ENCODE measurements at regions not wholly inside any gene's neighbourhood (a gene's known extent, or its start where the extent isn't known, plus 50 kb on each side); places are given as distances from the start of the nearest gene placed in this dataset.
"Not testable (repeated sequence)": the region's sequence is repeated elsewhere in the genome, so short reads cannot be mapped to it uniquely, and the experiment has no call there.

DNA sequence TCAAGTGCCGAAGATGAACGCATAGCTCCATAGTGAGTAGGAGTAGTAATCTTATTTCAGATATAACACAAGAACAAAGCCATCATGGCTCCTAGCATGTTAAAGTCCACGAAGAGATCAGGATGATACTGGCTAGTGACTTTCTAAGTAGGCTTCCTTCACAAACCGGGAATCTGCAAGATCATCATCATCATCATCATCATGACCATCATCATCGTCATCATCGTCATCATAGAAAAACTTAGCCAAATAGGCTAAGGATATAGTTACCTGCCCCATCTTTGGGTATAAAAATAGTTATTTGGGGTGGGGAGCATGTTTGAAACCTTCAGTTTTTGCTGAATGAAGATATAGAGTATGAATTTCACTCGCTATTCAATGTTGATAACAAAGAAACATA, 57.9 kb downstream of the PYDC2 start:
- no peak for DNase-seq

DNA sequence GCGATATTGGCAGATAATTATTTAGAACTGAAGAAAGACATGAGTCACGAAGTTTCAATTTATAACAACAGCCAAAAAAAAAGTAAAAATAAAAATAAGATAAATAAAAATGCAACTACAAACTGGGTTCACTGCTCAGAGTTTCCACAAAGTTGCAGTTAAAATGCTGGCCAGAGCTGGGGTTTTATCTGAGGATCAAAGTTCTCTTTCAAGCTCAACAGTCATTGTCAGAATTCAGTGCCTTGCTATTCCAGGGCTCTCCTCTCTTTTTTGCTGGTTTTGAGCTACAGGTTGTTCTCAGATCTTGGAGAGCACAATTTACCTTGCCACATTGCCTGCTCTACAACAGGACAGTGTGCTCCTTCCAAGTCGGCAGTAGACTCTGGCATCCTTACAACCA, 60.1 kb downstream of the PYDC2 start:
- no peak for DNase-seq

DNA sequence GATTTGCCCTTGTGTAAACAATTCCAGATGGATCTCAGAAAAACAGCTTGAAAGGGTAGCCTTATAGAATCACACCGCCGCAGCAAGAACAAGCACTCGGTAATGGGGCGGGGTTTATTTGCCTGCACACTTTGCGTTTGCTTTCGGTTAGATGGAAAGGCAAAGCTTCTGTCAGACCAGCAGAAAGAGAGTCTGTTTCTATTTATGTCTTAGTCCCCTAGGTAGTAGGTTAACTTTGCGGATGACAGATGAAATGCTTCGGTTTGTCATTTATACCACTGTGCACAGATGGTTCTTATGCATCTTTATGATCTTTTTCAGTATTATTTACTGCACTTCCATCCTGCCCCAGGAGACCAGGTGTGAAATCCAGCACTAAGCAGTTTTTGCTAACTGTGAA, 62.2 kb downstream of the PYDC2 start:
- DNase-seq: peak; percentile 1

DNA sequence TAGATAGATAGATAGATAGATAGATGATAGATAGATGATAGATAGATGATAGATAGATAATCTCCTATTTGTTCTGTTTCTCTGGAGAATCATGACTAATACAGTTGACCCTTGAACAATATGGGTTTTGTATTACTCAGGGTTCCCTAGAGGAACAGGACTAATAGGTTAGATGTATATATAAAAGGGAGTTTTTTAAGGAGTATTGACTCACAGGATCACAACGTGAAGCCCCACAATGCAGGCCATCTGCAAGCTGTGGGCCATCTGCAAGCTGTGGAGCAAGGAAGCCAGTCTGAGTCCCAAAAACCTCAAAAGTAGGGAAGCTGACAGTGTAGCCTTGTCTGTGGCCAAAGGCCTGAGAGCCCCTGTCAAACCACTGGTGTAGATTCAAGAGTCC, 67.6 kb downstream of the PYDC2 start:
- peak; percentile 26 for DNase-seq

DNA sequence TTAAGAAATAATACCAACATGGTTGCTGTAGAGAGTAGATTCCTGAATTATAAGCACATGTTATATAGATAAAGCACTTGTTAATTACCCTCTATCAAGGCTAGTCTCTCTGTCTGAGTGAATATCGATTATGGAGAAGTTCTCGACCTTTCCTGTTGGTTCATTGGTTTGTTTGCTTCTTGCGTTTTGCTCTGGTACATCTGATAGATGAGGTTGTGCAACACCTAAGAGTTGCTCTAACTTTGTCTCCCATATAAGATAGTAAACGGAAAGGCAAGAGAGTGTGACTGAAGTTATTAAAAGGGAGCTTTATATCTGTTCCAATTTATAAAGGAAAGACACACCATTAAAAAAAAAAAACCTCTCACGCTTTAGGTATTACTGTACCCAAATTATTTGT, 69.0 kb downstream of the PYDC2 start:
- DNase-seq: no peak

DNA sequence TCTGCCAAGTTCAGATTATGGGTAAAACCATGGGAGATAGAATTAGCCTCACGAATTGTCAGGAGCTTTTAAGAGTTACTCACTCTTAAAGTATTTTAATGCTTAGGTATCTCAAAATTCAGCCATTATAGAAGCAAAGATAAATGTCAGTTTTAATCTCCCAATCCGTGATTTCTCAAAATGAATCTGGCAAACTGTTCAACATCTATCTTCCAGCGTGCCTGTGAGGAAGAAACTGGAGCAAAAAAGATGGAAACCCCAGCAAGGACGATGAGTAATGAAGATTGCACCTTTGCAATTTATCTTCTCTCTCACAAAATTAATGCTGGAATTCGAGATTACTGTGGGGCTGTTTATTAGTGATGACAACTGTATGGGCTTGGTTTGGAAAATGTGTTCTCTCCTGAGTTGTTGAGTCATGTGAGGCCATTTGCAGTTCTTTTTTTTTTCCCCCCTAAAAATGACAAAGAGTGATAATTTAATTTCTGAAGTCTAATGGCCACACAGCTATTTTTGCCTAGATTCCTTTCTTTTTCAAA, 70.5 kb downstream of the PYDC2 start:
- peak; percentile 42 for DNase-seq

DNA sequence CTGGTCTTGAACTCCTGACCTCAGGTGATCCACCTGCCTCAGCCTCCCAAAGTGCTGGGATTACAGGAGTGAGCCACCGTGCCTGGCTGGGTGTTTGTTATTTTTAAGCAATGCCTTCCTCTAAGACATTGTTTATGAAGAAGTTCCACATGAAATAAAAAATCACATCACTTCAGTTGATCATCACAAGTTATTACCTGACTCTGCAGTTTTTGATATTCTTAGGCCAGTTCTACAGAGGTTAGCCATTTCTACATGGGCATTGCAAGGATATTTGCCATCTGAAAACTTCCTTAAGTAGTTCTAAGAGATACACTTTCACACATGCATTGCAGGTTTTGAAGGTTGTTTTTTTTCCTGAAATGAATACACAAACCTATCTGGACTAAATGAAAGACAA, 82.1 kb downstream of the PYDC2 start:
- no peak for DNase-seq

DNA sequence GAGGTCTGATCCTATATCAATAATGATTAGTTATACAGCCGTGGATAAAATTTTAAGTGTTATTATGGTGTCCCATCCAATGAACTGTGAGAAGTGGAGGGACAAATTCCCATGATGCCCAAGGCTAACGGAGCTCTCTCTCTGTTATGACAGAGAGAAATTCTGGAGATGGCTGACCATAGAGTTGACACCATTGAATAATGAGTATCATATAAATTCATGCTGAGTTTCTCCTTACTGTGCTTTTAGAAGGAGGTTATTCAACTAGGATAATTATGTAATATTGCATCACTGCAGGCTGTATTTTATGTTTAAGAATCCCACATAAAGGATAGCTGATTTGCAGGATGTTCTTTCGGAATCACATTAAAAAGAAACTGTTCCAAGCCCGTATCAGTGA, 82.9 kb downstream of the PYDC2 start:
- no peak for DNase-seq

DNA sequence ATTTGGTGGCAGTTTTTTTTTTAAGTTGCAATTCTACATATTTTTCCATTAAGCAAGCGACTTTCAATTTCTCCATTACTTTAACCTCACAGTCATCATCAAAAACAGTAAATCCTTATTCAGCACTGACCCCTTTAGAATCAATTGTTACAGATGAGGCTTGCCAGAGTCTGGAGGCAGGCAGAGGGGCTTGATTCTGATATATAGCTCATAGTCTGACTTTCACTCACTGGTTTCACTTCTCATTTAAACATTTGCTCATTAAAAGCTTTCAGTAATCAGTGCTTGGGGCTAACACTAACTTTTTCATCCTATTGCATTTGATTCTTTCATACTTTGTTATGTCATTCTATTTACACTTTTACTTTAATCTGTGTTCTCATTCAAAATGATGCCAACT, 88.4 kb downstream of the PYDC2 start:
- no peak for DNase-seq

DNA sequence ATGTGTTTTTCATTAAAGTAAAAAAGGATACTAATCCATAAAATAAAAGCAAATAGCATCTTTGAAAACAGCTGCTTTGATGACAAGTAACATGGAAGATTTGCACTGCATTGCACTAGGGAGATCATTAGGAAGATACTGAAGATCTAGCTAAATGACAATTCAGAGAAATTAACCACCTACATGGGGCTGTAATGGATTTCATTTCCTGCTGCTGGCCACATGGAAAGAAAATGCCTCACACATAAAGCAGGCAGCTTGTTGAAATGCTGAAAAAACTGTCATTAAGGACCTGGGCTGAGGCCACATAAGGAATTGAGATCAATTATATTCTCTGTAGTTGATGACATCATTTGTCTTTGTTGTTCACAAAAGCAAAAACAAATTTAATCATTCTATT, 94.1 kb downstream of the PYDC2 start:
- DNase-seq: no peak

DNA sequence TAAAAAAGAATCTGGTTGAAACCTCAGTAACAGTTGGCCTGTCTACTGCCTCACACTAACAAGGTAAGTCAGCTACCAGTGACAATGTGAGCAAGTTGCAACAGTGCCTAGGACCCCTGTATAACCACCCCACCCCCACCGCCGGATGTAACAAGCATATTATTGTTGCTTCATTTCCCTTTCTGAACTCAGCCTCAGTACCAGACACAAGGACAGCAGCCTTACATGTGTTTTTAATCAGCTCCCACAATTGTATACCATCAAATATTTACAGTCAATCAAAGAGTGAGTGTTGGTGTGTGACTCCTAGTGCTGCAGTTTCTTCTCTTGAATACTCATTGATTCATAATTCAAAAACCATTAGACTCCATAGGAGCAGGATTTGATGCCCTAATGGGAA, 96.4 kb downstream of the PYDC2 start:
- DNase-seq: peak; percentile 0

DNA sequence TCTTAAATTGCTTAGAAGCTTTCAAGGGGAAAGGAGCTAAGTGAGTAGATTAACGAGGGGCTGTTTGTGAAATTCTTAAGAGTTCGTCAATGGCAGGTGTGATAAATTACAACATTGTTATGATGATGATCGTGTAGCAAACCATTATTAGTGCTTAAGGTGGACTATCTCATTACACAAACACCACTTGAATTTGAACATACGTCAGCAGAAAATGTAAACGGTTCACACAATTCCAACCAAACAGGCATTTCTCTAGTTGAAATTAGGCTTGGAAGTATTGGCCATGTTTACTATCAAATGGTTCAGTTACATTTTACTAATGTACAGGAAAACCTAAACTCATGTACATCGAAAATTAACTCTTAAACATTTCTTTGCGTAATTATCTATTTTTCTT, 102.8 kb downstream of the PYDC2 start:
- DNase-seq: no peak

DNA sequence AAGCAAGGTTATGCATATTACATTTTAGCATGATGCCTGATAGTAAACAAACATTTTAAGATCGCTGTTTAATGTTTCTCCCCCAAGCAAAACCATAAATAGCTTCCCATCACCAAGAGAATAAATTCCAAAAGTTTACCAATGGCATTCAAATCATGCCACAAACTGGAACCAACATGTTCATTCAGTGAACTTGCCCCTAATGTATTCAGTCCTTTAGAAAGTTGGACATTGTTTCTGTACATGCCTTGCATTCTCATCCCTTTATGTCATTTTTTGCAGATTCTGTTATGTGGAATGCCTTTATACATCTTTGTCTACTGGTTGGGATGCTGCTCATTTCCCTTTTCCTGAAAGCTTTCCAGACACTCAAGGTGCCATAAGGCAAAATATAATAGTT, 105.5 kb downstream of the PYDC2 start:
- peak; percentile 42 for DNase-seq

DNA sequence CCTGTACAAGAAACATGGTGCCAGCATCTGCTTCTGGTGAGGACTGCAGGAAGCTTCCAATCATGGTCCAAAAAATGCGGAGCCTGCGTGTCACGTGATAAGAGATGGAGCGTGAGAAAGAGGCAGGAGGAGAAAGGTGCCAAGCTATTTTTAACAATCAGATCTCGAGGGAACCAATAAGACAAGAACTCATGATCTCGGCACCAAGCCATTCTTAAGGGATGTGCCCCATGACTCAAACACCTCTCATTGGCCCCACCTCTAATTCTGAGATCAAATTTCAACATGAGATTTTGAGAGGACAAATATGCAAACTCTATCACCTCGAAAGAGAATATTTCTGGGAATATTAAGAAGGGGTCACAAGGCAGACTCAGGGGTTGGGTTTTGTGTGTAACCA, 107.2 kb downstream of the PYDC2 start:
- no peak for DNase-seq

DNA sequence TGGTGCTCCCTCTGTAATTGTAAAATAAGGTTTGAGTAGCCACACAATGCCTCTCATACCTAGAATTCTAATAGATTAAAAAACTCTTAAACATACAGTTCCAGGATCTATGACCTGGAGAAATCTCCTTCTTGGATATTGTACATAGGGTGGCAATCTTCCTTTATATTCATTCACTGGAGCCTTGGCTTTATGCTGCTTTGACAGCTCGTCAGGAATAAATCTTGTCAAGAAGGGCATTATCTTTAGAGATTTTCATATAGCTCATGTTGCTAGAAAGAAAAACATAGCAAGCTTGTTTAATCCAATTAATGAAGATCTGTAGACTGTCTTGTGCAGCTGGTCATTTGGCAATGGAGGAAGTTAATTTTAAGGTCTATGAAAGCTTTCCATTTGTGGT, 131.1 kb downstream of the PYDC2 start:
- no peak for DNase-seq

DNA sequence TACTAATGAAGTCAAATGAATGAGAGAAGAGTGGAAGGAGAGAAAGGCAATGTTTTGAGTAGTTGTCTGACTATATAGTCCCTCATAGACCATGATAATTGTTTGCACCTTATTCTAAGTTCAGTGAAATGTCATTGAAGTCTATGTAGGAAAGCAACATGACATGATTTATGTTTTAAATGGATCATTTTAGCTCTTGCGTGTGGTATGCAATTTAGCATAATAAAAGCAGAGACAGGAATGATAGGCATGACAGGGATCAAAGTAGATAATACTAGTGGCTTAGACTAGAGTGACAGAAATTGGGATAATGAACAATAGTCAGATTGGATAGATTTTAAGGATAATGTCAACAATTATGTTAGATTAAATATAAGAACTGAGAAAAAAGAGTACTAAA, 132.5 kb downstream of the PYDC2 start:
- no peak for DNase-seq

DNA sequence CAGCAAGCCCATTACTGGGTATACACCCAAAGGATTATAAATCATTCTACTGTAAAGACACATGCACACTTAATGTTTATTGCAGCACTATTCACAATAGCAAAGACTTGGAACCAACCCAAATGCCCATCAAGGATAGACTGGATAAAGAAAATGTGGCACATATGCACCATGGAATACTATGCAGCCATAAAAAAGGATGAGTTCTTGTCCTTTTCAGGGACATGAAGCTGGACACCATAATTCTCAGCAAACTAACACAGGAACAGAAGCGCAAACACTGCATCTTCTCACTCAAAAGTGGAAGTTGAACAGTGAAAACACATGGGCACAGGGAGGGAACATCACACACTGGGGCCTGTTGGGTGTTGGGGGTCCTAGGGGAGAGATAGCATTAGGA, 154.5 kb downstream of the PYDC2 start:
- not testable (repeated sequence) for DNase-seq

DNA sequence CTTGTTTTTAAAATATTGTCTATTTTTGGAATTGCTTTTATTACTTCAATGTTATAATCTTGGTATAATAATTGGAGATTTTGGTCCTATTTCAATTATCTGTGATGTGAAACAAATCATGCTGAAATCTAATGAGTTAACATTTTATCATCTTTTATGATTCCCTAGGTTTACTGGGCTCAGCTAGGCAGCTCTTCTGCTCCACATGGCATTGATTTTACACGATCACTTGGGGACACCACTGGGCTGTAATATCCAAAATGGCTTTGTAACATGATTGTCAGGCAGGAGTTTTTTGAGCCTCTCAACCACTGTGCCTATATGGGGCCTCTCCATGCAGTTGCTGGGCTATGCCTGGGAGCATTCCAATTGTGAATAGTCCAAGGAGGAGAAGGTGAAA, 163.3 kb downstream of the PYDC2 start:
- no peak for DNase-seq

DNA sequence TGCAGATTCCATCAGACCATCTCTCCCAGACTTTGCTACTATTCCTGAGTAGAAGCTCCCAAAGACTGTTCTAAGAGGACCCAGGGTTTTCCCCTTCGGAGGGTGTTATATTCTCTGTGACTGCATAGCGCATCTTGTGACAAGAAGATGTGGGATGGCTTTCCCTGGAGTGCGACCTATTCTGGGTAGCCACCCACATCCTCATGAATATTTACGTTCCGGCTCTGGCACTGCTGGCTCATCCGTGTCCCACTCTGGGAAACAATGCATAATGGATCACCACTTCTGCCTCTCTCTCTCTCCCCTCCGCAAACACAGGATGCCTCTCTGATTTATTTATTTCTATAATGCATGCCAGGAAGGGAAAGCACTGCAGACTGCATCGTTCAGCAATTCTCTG, 166.1 kb downstream of the PYDC2 start:
- DNase-seq: no peak

DNA sequence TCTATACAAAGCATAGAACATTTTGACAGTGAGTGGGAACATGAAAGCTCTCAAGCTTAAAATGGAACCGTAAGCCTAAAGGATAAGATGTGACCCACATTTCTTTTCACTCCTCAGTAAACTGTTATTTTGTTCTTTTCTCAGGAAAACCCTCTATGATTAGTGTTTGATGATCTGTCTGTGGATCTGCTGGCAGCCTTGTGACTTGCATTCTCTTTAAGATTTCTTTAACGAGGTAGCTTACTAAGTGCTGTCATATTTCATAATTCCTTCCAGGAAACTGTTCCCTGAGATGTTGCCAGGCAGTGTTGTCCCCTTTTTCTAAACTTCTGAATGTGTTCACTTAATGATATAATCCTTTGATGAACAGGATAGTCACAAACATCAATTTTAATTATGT, 167.6 kb downstream of the PYDC2 start:
- DNase-seq: no peak

DNA sequence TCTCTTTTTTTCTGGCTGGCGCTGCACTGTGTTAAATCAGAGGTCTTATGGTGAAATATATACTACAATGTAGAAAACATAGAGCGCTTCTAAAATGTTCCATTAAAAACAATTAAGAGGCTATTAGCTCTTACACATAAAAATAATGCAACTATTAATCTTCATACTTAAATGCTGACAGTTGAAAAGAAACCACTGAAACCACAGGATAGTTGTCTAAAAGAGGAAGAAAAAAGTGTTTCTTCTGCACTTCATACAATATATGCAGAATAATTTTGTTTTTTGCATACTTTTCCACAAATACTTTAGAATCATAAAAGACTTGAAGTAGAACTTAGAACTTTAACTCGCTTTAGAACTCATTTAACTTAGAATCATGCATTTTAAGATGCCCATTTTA, 170.5 kb downstream of the PYDC2 start:
- DNase-seq: no peak

DNA sequence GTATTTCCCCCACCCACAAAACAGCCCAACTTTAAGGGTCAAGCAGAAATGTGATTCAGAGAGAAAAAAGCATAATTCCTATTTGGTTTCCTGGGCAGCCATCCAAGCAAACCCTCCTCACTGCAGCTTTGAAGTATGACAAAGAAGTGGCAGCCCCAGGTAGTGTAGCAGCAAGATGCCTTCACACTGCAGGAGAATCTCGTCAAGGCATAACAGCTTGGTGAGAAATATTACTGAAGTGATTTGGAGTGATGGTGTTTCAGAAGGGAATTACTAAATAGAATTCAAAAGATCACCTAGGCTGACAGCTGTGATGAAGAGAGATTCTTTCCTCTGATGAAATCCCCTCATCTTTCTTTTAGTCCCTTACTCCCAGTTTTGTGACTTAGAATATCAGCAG, 173.9 kb downstream of the PYDC2 start:
- DNase-seq: no peak

DNA sequence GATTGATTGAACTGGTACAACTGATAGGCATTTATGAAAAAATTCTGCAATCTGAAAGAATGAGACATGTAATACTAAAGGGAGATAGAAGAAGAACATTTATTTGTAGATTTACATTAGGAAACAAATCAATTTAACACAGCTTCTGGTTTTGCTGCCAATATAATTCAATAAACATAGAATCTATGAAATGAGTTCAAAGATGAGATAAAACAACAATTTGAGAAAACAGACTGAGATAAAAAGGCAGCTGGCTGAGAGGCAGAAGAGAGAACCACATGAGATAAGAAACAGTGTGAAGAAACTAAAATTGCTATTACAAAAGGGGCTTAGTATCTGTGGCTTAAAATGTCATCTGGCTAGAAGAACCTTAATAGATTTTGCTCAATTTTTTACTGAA, 176.6 kb downstream of the PYDC2 start:
- DNase-seq: no peak

DNA sequence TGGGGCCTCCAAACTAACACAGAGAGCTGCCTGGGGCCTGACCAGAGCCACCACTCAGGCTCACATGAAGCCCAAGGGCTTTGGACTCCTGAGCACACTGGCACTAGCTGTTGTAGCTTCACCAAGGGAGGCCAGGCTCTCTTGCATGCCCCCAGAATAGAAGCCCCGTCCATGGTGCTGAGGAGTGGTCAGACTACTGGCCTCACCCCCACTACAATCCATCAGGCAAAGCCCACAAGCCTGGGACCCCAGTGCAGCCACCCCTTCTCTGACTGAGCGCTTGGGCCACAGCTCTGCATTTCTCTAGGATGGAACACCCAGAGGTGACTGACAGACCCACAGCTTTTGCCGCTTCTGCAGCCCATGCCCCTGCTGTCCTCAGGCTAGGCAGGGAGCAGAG, 180.8 kb downstream of the PYDC2 start:
- DNase-seq: no peak

DNA sequence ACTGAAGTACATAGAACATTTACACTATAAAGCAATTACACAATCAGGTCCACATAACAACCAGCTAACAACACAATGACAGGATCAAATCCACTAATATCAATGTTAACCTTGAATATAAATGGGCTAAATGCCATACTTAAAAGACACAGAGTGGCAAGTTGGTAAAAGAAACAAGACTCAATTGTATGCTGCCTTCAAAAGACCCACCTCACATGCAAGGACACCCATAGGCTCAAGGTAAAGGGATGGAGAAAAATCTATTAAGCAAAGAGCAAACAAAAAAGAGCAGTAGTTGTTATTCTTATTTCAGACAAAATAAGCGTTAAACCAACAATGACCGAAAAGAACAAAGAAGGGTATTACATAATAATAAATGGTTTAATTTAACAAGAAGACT, 183.3 kb downstream of the PYDC2 start:
- DNase-seq: no peak

DNA sequence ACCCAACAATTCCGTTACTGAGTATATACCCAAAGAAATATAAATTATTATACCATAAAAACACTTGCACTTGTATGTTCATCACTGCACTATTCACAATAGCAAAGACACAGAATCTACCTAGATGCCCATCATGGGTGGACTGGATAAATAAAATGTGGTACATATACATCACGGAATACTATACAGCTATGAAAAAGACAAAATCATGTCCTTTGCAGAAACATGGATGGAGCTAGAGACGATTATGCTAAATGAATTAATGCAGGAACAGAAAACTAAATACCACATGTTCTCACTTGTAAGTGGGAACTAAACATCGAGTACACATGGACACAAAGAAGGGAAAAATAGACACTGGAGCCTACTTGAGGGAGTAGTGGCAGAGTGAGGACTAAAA, 185.3 kb downstream of the PYDC2 start:
- DNase-seq: no peak
